Caco-2 (cell line): ENCODE measurements at regions not wholly inside any gene's neighbourhood (a gene's known extent, or its start where the extent isn't known, plus 50 kb on each side); places are given as distances from the start of the nearest gene placed in this dataset.

Experiments
- BruUV-seq: library from RNA; stranded (reverse); fragments of 400-500 nt; replicated peaks from 2 replicates; lab custom pipeline; 2021; lab: Mats Ljungman, UMichigan
- CTCF ChIA-PET: fragments of 300-600 bp; sonication (Branson Sonifier 250); formaldehyde crosslinking; loops from one replicate; lab custom pipeline; 2022; ENCODE audit warnings: antibody characterized with exemption; lab: Charles Lee
- POLR2A ChIA-PET: fragments of 300-600 bp; sonication (Branson Sonifier 250); formaldehyde crosslinking; loops from one replicate; lab custom pipeline; 2022; ENCODE audit warnings: antibody characterized with exemption; lab: Charles Lee
- DNase-seq, 2 experiments: peaks; one replicate each; pipeline versions ENCODE4 v3.0.0 to v3.0.0-alpha.2; 2020 to 2022
- H3K27me3 ChIP-seq: replicated peaks from 2 replicates; pipeline ENCODE4 v1.6.0; 2011; ENCODE audit warnings: low read length; ENCODE audit not compliant: control insufficient read depth, insufficient read depth
- H3K36me3 ChIP-seq: 2 replicates; pipeline ENCODE4 v1.5.1; 2011; ENCODE audit warnings: low read length; ENCODE audit not compliant: control insufficient read depth, insufficient read depth
- H3K4me1 ChIP-seq: fragments of 250-450 bp; sonication (Bioruptor Pico); 2 replicates; pipeline ENCODE4 v1.5.1; 2020; ENCODE audit warnings: mild to moderate bottlenecking
- H3K4me3 ChIP-seq: 2 replicates; pipeline ENCODE4 v1.5.1; 2011; ENCODE audit warnings: low read depth, mild to moderate bottlenecking, control low read depth, low read length
- H3K9me3 ChIP-seq: fragments of 250-450 bp; sonication (Bioruptor Pico); 2 replicates; pipeline ENCODE4 v1.5.1; 2020; ENCODE audit warnings: mild to moderate bottlenecking, moderate library complexity
- H3K27ac Mint-ChIP-seq: one replicate; pipeline ENCODE4 v1.8.0; 2022; ENCODE audit warnings: mixed read lengths; ENCODE audit not compliant: unreplicated experiment
- H3K27me3 Mint-ChIP-seq: one replicate; pipeline ENCODE4 v1.8.0; 2022; ENCODE audit warnings: mixed read lengths; ENCODE audit not compliant: insufficient read depth, unreplicated experiment
- H3K36me3 Mint-ChIP-seq: one replicate; pipeline ENCODE4 v1.8.0; 2022; ENCODE audit warnings: mild to moderate bottlenecking, mixed read lengths; ENCODE audit not compliant: insufficient read depth, unreplicated experiment
- H3K4me1 Mint-ChIP-seq: one replicate; pipeline ENCODE4 v1.8.0; 2022; ENCODE audit warnings: low read depth, mixed read lengths; ENCODE audit not compliant: unreplicated experiment
- H3K4me3 Mint-ChIP-seq: one replicate; pipeline ENCODE4 v1.8.0; 2022; ENCODE audit warnings: mild to moderate bottlenecking, moderate library complexity, mixed read lengths; ENCODE audit not compliant: unreplicated experiment
- H3K9me3 Mint-ChIP-seq: one replicate; pipeline ENCODE4 v1.8.0; 2022; ENCODE audit warnings: mixed read lengths; ENCODE audit not compliant: unreplicated experiment
- CTCF ChIP-seq, 2 experiments: fragments of 200-600 bp in 1 of 2; IDR thresholded peaks; 1 replicate in 1 of 2; 2 replicates in 1 of 2; pipeline versions ENCODE4 v1.5.1 to v1.8.0; 2011 to 2022; ENCODE audit warnings: antibody characterized with exemption in 1 of 2, control low read depth in 1 of 2, inconsistent platforms in 1 of 2, low read depth in 1 of 2, low read length in 1 of 2, mild to moderate bottlenecking in 1 of 2, moderate library complexity in 1 of 2; ENCODE audit not compliant: insufficient read depth in 1 of 2, severe bottlenecking in 1 of 2, unreplicated experiment in 1 of 2
- intact Hi-C: fragments of 100-400 bp; cut with micrococcal nuclease; formaldehyde crosslinking; loops from one replicate; pipeline ENCODE4 v1.10.0; 2022; ENCODE audit not compliant: unreplicated experiment

GRCh38 chr4:23374259-23374658 is 515.6 kb downstream of the PPARGC1A start:
- Mint-ChIP-seq H3K4me3 (no peak overlapping the region), H3K27ac (no peak overlapping the region), H3K9me3 (no peaks in the 10 kb centered on the region), H3K27me3 (no peaks in the 10 kb centered on the region), H3K36me3 (no peaks in the 10 kb centered on the region), H3K4me1 (no peaks in the 10 kb centered on the region)
- DNase-seq, result no peak
- CTCF ChIA-PET, result no interaction called here
- intact Hi-C loops, result no loop called here
- Histone ChIP-seq H3K9me3 (no peaks in the 10 kb centered on the region), H3K36me3 (no peaks in the 10 kb centered on the region), H3K27me3 (no peaks in the 10 kb centered on the region), H3K4me1 (no peaks in the 10 kb centered on the region), H3K4me3 (no peak overlapping the region)
- POLR2A ChIA-PET, result no interaction called here
- TF ChIP-seq CTCF (IDR thresholded peaks at IDR 0.05; ENCODE audit: insufficient read depth in 1 of 2, low read depth in 1 of 2, low read length in 1 of 2, severe bottlenecking in 1 of 2, unreplicated experiment in 1 of 2), result no peak
- no TSS peak for BruUV-seq

DNA sequence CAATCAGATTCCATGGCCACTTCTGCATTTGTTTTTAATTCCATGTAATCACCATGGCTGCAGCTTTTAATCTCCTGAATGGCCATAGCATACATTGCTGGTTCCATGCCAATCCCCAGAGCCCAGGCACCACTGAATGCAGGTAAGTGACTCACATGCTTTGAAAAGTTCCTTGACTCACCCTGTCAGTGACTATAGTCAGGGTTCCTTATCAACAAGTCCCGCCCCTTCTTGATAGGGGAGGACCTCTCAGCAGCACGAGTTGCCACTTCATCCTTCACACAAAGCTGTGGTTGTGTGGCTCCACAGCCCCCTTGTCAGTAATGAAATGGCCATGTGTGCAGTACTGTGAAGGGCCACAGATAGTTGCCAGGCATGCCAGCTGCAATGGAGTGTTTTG is 516.6 kb downstream of the PPARGC1A start:
- Histone ChIP-seq H3K4me3 (no peak overlapping the region), H3K9me3 (no peaks in the 10 kb centered on the region), H3K4me1 (no peaks in the 10 kb centered on the region), H3K36me3 (no peaks in the 10 kb centered on the region), H3K27me3 (no peaks in the 10 kb centered on the region)
- Mint-ChIP-seq H3K9me3 (no peaks in the 10 kb centered on the region), H3K27me3 (no peaks in the 10 kb centered on the region), H3K4me3 (no peak overlapping the region), H3K4me1 (no peaks in the 10 kb centered on the region), H3K27ac (no peak overlapping the region), H3K36me3 (no peaks in the 10 kb centered on the region)
- ChIA-PET POLR2A (no interaction called here), CTCF (no interaction called here)
- peak in 1 of 2 experiments; percentile 39 for DNase-seq
- intact Hi-C loops, result no loop called here
- no peak for TF ChIP-seq CTCF (IDR thresholded peaks at IDR 0.05; ENCODE audit: insufficient read depth in 1 of 2, low read depth in 1 of 2, low read length in 1 of 2, severe bottlenecking in 1 of 2, unreplicated experiment in 1 of 2)
- BruUV-seq, result no TSS peak

GRCh38 chr4:23371533-23371932 is 518.3 kb downstream of the PPARGC1A start:
- ChIA-PET CTCF (no interaction called here), POLR2A (no interaction called here)
- Histone ChIP-seq H3K36me3 (no peaks in the 10 kb centered on the region), H3K4me3 (no peak overlapping the region), H3K4me1 (no peaks in the 10 kb centered on the region), H3K27me3 (no peaks in the 10 kb centered on the region), H3K9me3 (no peaks in the 10 kb centered on the region)
- Mint-ChIP-seq H3K27me3 (no peaks in the 10 kb centered on the region), H3K4me3 (no peak overlapping the region), H3K36me3 (no peaks in the 10 kb centered on the region), H3K9me3 (no peaks in the 10 kb centered on the region), H3K27ac (no peak overlapping the region), H3K4me1 (no peaks in the 10 kb centered on the region)
- BruUV-seq, result no TSS peak
- no peak for TF ChIP-seq CTCF (IDR thresholded peaks at IDR 0.05; ENCODE audit: insufficient read depth in 1 of 2, low read depth in 1 of 2, low read length in 1 of 2, severe bottlenecking in 1 of 2, unreplicated experiment in 1 of 2)
- DNase-seq, result no peak
- intact Hi-C loops, result no loop called here
